H1 (cell line): ENCODE measurements at regions not wholly inside any gene's neighbourhood (a gene's known extent, or its start where the extent isn't known, plus 50 kb on each side); places are given as distances from the start of the nearest gene placed in this dataset.

Source experiments
- CTCF ChIA-PET: fragments of 300-600 bp; sonication (Branson Sonifier 250); formaldehyde crosslinking; loops from one replicate; lab custom pipeline; 2021; ENCODE audit not compliant: partially characterized antibody; lab: Charles Lee
- POLR2A ChIA-PET: fragments of 300-600 bp; sonication (Branson Sonifier 250); formaldehyde crosslinking; loops from one replicate; lab custom pipeline; 2021; ENCODE audit warnings: inconsistent platforms; ENCODE audit not compliant: partially characterized antibody; lab: Charles Lee
- DNase-seq, 2 experiments: peaks; one replicate each; pipeline versions ENCODE4 v3.0.0 to v3.0.0-alpha.2; 2010 to 2022; ENCODE audit warnings: low spot score in 2 of 2, low read depth in 1 of 2, mixed read lengths in 1 of 2
- FAIRE-seq: peaks from 2 replicates; lab custom pipeline; 2011; peaks lifted over from hg19 to GRCh38; lab: Jason Lieb, UNC
- H2AFZ ChIP-seq: 2 replicates; pipeline ENCODE4 v1.8.1; 2012; ENCODE audit warnings: low read length, inconsistent platforms
- H2AK5ac ChIP-seq: 2 replicates; pipeline ENCODE4 v1.6.1; 2013; ENCODE audit warnings: low read depth, low read length
- H2BK120ac ChIP-seq: replicated peaks from 2 replicates; pipeline ENCODE3; 2013; ENCODE audit warnings: low read depth, low read length, inconsistent platforms
- H2BK12ac ChIP-seq: 2 replicates; pipeline ENCODE4 v1.6.1; 2013; ENCODE audit warnings: low read depth, low read length
- H2BK15ac ChIP-seq: 2 replicates; pipeline ENCODE4 v1.6.1; 2013; ENCODE audit warnings: low read length
- H2BK20ac ChIP-seq: 2 replicates; pipeline ENCODE4 v1.6.1; 2013; ENCODE audit warnings: low read length
- H2BK5ac ChIP-seq: 2 replicates; pipeline ENCODE4 v1.6.1; 2013; ENCODE audit warnings: low read depth, low read length
- H3K14ac ChIP-seq: 2 replicates; pipeline ENCODE4 v1.6.1; 2013; ENCODE audit warnings: inconsistent platforms; ENCODE audit not compliant: insufficient read length
- H3K18ac ChIP-seq: 2 replicates; pipeline ENCODE4 v1.6.1; 2013; ENCODE audit warnings: low read length; ENCODE audit errors: extremely low read depth
- H3K23ac ChIP-seq: 2 replicates; pipeline ENCODE4 v1.6.1; 2013; ENCODE audit warnings: inconsistent platforms; ENCODE audit not compliant: insufficient read length
- H3K23me2 ChIP-seq: 2 replicates; pipeline ENCODE4 v1.6.1; 2013; ENCODE audit warnings: low read depth, low read length
- H3K27ac ChIP-seq: 2 replicates; pipeline ENCODE4 v1.6.1; 2011; ENCODE audit warnings: low read depth, low read length, inconsistent platforms
- H3K27me3 ChIP-seq, 4 experiments: replicated peaks in 1 of 4; 1 replicate in 1 of 4; 2 replicates in 3 of 4; pipeline versions ENCODE4 v1.6.1 to v1.8.1; 2011 to 2013; ENCODE audit warnings: low read length in 3 of 4, mild to moderate bottlenecking in 3 of 4, inconsistent platforms in 2 of 4, mixed read lengths in 2 of 4, moderate library complexity in 1 of 4; ENCODE audit not compliant: control insufficient read depth in 3 of 4, insufficient read depth in 3 of 4; ENCODE audit errors: extremely low read depth in 1 of 4
- H3K36me3 ChIP-seq, 4 experiments: 2 replicates each; pipeline versions ENCODE4 v1.6.1 to v1.8.1; 2011 to 2013; ENCODE audit warnings: mild to moderate bottlenecking in 4 of 4, low read length in 3 of 4, moderate library complexity in 2 of 4, control low read depth in 1 of 4, inconsistent platforms in 1 of 4; ENCODE audit not compliant: insufficient read depth in 4 of 4, control insufficient read depth in 2 of 4
- H3K4ac ChIP-seq: replicated peaks from 2 replicates; pipeline ENCODE3; 2013; ENCODE audit warnings: low read length, low read depth, mixed read lengths, inconsistent platforms; ENCODE audit not compliant: insufficient read length
- H3K4me1 ChIP-seq, 4 experiments: replicated peaks in 1 of 4; 1 replicate in 1 of 4; 2 replicates in 3 of 4; pipeline versions ENCODE4 v1.6.1 to v1.8.1; 2011 to 2013; ENCODE audit warnings: low read length in 3 of 4, inconsistent platforms in 2 of 4, mixed read lengths in 1 of 4; ENCODE audit not compliant: insufficient read depth in 4 of 4, control insufficient read depth in 3 of 4
- H3K4me2 ChIP-seq, 2 experiments: 2 replicates each; pipeline versions ENCODE4 v1.6.1 to v1.8.1; 2011 to 2013; ENCODE audit warnings: low read depth in 2 of 2, low read length in 2 of 2, control low read depth in 1 of 2, inconsistent platforms in 1 of 2, mild to moderate bottlenecking in 1 of 2; ENCODE audit not compliant: insufficient read depth in 1 of 2
- H3K4me3 ChIP-seq, 4 experiments: fragments of 200-600, 300-600 bp in 1 of 4; sonication (generic), shearing (Covaris generic), sonication (Bioruptor Twin) in 1 of 4; 2 replicates each; pipeline versions ENCODE4 v1.5.1 to v1.8.1; 2011 to 2016; ENCODE audit warnings: low read length in 4 of 4, low read depth in 3 of 4, control low read depth in 2 of 4, inconsistent platforms in 2 of 4, mild to moderate bottlenecking in 2 of 4, mixed read lengths in 1 of 4, moderate library complexity in 1 of 4; ENCODE audit not compliant: insufficient read depth in 2 of 4; ENCODE audit errors: extremely low read depth in 1 of 4
- H3K56ac ChIP-seq: replicated peaks from 2 replicates; pipeline ENCODE3; 2013; ENCODE audit warnings: low read depth, mild to moderate bottlenecking, mixed read lengths, low read length, inconsistent platforms; ENCODE audit not compliant: insufficient read length
- H3K79me1 ChIP-seq: 2 replicates; pipeline ENCODE4 v1.6.1; 2013; ENCODE audit warnings: low read depth, low read length, control low read depth
- H3K79me2 ChIP-seq, 2 experiments: 2 replicates each; pipeline versions ENCODE4 v1.6.1 to v1.8.1; 2012 to 2013; ENCODE audit warnings: low read length in 2 of 2, mild to moderate bottlenecking in 2 of 2, inconsistent platforms in 1 of 2; ENCODE audit not compliant: insufficient read depth in 2 of 2, control insufficient read depth in 1 of 2
- H3K9ac ChIP-seq, 4 experiments: replicated peaks in 1 of 4; 1 replicate in 1 of 4; 2 replicates in 3 of 4; pipeline versions ENCODE4 v1.6.1 to v1.8.1; 2011 to 2013; ENCODE audit warnings: low read depth in 3 of 4, low read length in 3 of 4, control low read depth in 2 of 4, mild to moderate bottlenecking in 2 of 4, moderate library complexity in 2 of 4, inconsistent platforms in 1 of 4; ENCODE audit errors: extremely low read depth in 1 of 4
- H3K9me3 ChIP-seq, 2 experiments: 2 replicates each; pipeline versions ENCODE4 v1.6.1 to v1.8.1; 2012 to 2013; ENCODE audit warnings: mild to moderate bottlenecking in 2 of 2, moderate library complexity in 2 of 2, control low read depth in 1 of 2, inconsistent platforms in 1 of 2, low read depth in 1 of 2, low read length in 1 of 2, mixed read lengths in 1 of 2; ENCODE audit not compliant: insufficient read depth in 2 of 2
- H4K20me1 ChIP-seq, 2 experiments: replicated peaks in 1 of 2; 2 replicates each; pipeline versions ENCODE3 to v1.8.1; 2011 to 2013; ENCODE audit warnings: inconsistent platforms in 2 of 2, low read length in 2 of 2, mild to moderate bottlenecking in 1 of 2; ENCODE audit not compliant: insufficient read depth in 2 of 2, control insufficient read depth in 1 of 2
- H4K5ac ChIP-seq: 2 replicates; pipeline ENCODE4 v1.6.1; 2013; ENCODE audit warnings: low read length, low read depth, mixed read lengths, inconsistent platforms; ENCODE audit not compliant: insufficient read length
- H4K8ac ChIP-seq: 2 replicates; pipeline ENCODE4 v1.8.0; 2013; ENCODE audit warnings: mild to moderate bottlenecking, moderate library complexity, low read length, inconsistent platforms; ENCODE audit not compliant: insufficient read depth; ENCODE audit errors: extremely low read depth
- H4K91ac ChIP-seq: replicated peaks from 2 replicates; pipeline ENCODE3; 2013; ENCODE audit warnings: low read length, mixed read lengths, inconsistent platforms; ENCODE audit not compliant: insufficient read length
- EZH2 ChIP-seq: fragments of 200-600 bp; sonication (generic); IDR thresholded peaks from 2 replicates; pipeline ENCODE4 v1.7.1; 2012; ENCODE audit warnings: low read depth, mild to moderate bottlenecking, moderate library complexity, low read length, inconsistent platforms; ENCODE audit not compliant: severe bottlenecking
- POU5F1 ChIP-seq: IDR thresholded peaks from 2 replicates; pipeline ENCODE4 v1.6.1; 2011; ENCODE audit warnings: low read depth, mild to moderate bottlenecking, low read length, moderate library complexity
- WGBS, 2 experiments: shearing (Covaris generic) in 1 of 2; methylation state at CpG; one replicate each; pipeline versions ENCODE4 v1.1.6 to v1.1.7; 2013 to 2015; ENCODE audit warnings: low lambda C conversion rate in 2 of 2, mixed read lengths in 2 of 2, inconsistent platforms in 1 of 2, low coverage in 1 of 2, missing lambda C conversion rate in 1 of 2; ENCODE audit not compliant: insufficient replicate concordance in 2 of 2, insufficient coverage in 1 of 2, insufficient read length in 1 of 2; ENCODE audit errors: extremely low coverage in 1 of 2, missing lambda C conversion rate in 1 of 2; 5-methylcytosine and 5-hydroxymethylcytosine counted together
- TF ChIP-seq, protein P1 (sequence below): IDR thresholded peaks from 2 replicates; pipeline ENCODE4 v1.6.1; 2011; ENCODE audit warnings: low read length, improper control_type of control experiment

DNA sequence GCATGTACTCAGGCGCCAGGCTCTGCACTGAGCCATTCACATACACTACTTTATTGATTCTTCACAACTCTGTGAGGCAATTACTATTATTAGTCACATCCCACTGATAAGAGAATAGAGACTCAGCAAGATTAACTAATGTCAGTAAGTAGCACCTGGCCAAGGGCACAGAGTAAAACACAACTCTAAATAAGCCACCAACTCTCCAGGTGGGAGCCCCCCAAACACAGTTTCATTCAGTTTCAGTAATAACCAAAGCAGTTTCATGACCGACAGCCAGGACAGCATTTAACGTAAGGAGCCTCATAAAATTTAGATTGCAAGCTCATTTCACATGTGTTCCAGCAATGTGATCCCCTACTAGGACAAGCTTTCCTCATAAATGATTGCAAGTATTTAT lies 323.1 kb upstream of the CCDC196 start:
- FAIRE-seq (no peak), DNase-seq (no peak)
- H3K18ac ChIP-seq: no peak overlapping the region
- no peak overlapping the region for H3K4me2 ChIP-seq
- H3K36me3 ChIP-seq: no peaks in the 10 kb centered on the region
- H3K4me1 ChIP-seq: no peaks in the 10 kb centered on the region
- H3K4ac ChIP-seq: no peak overlapping the region
- no peaks in the 10 kb centered on the region for H3K9me3 ChIP-seq
- no peak overlapping the region for H2BK20ac ChIP-seq
- H4K20me1 ChIP-seq: no peaks in the 10 kb centered on the region
- TF ChIP-seq EZH2 (no peak), POU5F1 (no peak)
- TF ChIP-seq, protein P1, sequence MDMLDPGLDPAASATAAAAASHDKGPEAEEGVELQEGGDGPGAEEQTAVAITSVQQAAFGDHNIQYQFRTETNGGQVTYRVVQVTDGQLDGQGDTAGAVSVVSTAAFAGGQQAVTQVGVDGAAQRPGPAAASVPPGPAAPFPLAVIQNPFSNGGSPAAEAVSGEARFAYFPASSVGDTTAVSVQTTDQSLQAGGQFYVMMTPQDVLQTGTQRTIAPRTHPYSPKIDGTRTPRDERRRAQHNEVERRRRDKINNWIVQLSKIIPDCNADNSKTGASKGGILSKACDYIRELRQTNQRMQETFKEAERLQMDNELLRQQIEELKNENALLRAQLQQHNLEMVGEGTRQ: no peak
- H3K27ac ChIP-seq: no peak overlapping the region
- no peaks in the 10 kb centered on the region; the same call in 1 of the 2 replicates for H3K23me2 ChIP-seq
- H3K79me2 ChIP-seq: no peaks in the 10 kb centered on the region
- no peak overlapping the region for H4K8ac ChIP-seq
- H3K9ac ChIP-seq: no peak overlapping the region
- H3K14ac ChIP-seq: no peak overlapping the region
- POLR2A ChIA-PET: no interaction called here
- no peak overlapping the region for H3K56ac ChIP-seq
- no peak overlapping the region for H3K4me3 ChIP-seq
- no peak overlapping the region for H4K5ac ChIP-seq
- no peak overlapping the region for H2AK5ac ChIP-seq
- no peak overlapping the region for H2BK120ac ChIP-seq
- H4K91ac ChIP-seq: no peak overlapping the region
- H3K79me1 ChIP-seq: no peaks in the 10 kb centered on the region
- H2BK5ac ChIP-seq: no peak overlapping the region
- CTCF ChIA-PET: interaction anchor here (1.1 to 1.7 kb wide), 2 partner anchors 40 to 850 kb away, joined by 3 to 6 read pairs; no protein-coding TSS in a partner anchor
- 83% methylated on average over 3 of the region's 3 CpGs; no CpG with 5 or more reads in 1 of the 2 experiments for WGBS, 2 experiments
- no peak overlapping the region for H2AFZ ChIP-seq
- no peaks in the 10 kb centered on the region; a peak in 1 of 7 replicates for H3K27me3 ChIP-seq
- H3K23ac ChIP-seq: no peak overlapping the region
- H2BK15ac ChIP-seq: no peak overlapping the region
- no peak overlapping the region for H2BK12ac ChIP-seq
